ENCODE measurements at regions not wholly inside any gene's neighbourhood (a gene's known extent, or its start where the extent isn't known, plus 50 kb on each side); places are given as distances from the start of the nearest gene placed in this dataset.

GRCh38 chr13:103941506-103942140, 875.4 kb upstream of the SLC10A2 start:
- TF ChIP-seq CTCF (IDR thresholded peaks at IDR 0.05) = no peak
- no peak for TF ChIP-seq EP300 (IDR thresholded peaks at IDR 0.05)
- TF ChIP-seq POLR2A (IDR thresholded peaks at IDR 0.05) = no peak
- no peak for TF ChIP-seq POLR2AphosphoS5 (IDR thresholded peaks at IDR 0.05)

All from gastroesophageal sphincter (tissue), 3 donors.